HepG2 (cell line): ENCODE measurements at regions not wholly inside any gene's neighbourhood (a gene's known extent, or its start where the extent isn't known, plus 50 kb on each side); places are given as distances from the start of the nearest gene placed in this dataset.

ENCODE experiments used
- ATAC-seq: fragments of 200-7000 bp; cut with Tn5 transposase; 3 replicates; pipeline ENCODE4 v1.9.1; 2020; ENCODE audit warnings: mild to moderate bottlenecking, moderate library complexity
- BruUV-seq: library from RNA; stranded (reverse); fragments of 400-500 nt; replicated peaks from 2 replicates; lab custom pipeline; 2021; lab: Mats Ljungman, UMichigan
- CTCF ChIA-PET: fragments of 300-600 bp; formaldehyde crosslinking; extraction: SDS; loops from one replicate; lab custom pipeline; 2021; ENCODE audit warnings: low total read pairs, inconsistent platforms, low intra/inter-chr PET ratio; lab: Yijun Ruan, JAX
- POLR2A ChIA-PET: fragments of 350-600 bp; sonication (Branson Sonifier 250); formaldehyde crosslinking; loops from one replicate; lab custom pipeline; 2020; ENCODE audit warnings: antibody characterized with exemption, inconsistent platforms; lab: Yijun Ruan, JAX
- DNase-seq: peaks from one replicate; pipeline ENCODE4 v3.0.0-alpha.2; 2015; ENCODE audit warnings: low spot score
- FAIRE-seq: peaks from 3 replicates; lab custom pipeline; 2011; peaks lifted over from hg19 to GRCh38; lab: Jason Lieb, UNC
- H2AFZ ChIP-seq: one replicate; pipeline ENCODE4 v1.6.1; 2011; ENCODE audit warnings: low read length, inconsistent platforms
- H3K27ac ChIP-seq: fragments of 300-600 bp; 3 replicates; pipeline ENCODE4 v1.8.0; 2011; ENCODE audit warnings: mixed run types, mild to moderate bottlenecking, mixed read lengths, low read length, inconsistent platforms; ENCODE audit not compliant: insufficient read depth; ENCODE audit errors: extremely low read length
- H3K27me3 ChIP-seq, 2 experiments: fragments of 200-600 bp in 1 of 2; 2 replicates in 1 of 2; 3 replicates in 1 of 2; pipeline versions ENCODE4 v1.6.0 to v1.8.0; 2011; ENCODE audit warnings: low read length in 2 of 2, mild to moderate bottlenecking in 2 of 2, moderate library complexity in 2 of 2, inconsistent platforms in 1 of 2; ENCODE audit not compliant: insufficient read depth in 2 of 2, control insufficient read depth in 1 of 2
- H3K36me3 ChIP-seq, 2 experiments: fragments of 200-600 bp in 1 of 2; replicated peaks in 1 of 2; 2 replicates in 1 of 2; 3 replicates in 1 of 2; pipeline versions ENCODE4 v1.5.1 to v1.8.0; 2011; ENCODE audit warnings: low read length in 2 of 2, inconsistent platforms in 1 of 2; ENCODE audit not compliant: insufficient read depth in 2 of 2, control insufficient read depth in 1 of 2
- H3K4me1 ChIP-seq: 2 replicates; pipeline ENCODE4 v1.5.1; 2012; ENCODE audit warnings: low read length, inconsistent platforms; ENCODE audit not compliant: insufficient read depth
- H3K4me2 ChIP-seq: 2 replicates; pipeline ENCODE4 v1.6.0; 2011; ENCODE audit warnings: low read depth, low read length, inconsistent platforms
- H3K4me3 ChIP-seq, 3 experiments: fragments of 200-600 bp in 1 of 3; sonication (generic), shearing (Covaris generic) in 1 of 3; replicated peaks in 1 of 3; 2 replicates each; pipeline ENCODE4 v1.5.1; 2011 to 2016; ENCODE audit warnings: low read length in 3 of 3, inconsistent platforms in 2 of 3, low read depth in 2 of 3, mild to moderate bottlenecking in 2 of 3, control low read depth in 1 of 3, mixed read lengths in 1 of 3; ENCODE audit not compliant: insufficient read depth in 1 of 3
- H3K79me2 ChIP-seq: one replicate; pipeline ENCODE4 v1.6.1; 2011; ENCODE audit warnings: low read length, inconsistent platforms; ENCODE audit not compliant: insufficient read depth
- H3K9ac ChIP-seq: 2 replicates; pipeline ENCODE4 v1.6.0; 2011; ENCODE audit warnings: mild to moderate bottlenecking, low read depth, low read length, inconsistent platforms; ENCODE audit not compliant: insufficient read depth
- H3K9me3 ChIP-seq: 2 replicates; pipeline ENCODE4 v1.5.1; 2012; ENCODE audit warnings: mild to moderate bottlenecking, low read length
- H4K20me1 ChIP-seq: 2 replicates; pipeline ENCODE4 v1.6.0; 2011; ENCODE audit warnings: inconsistent platforms, mild to moderate bottlenecking, low read length, moderate library complexity; ENCODE audit not compliant: insufficient read depth
- BCL6 ChIP-seq: IDR thresholded peaks from 2 replicates; pipeline ENCODE4 v1.6.1; 2016; ENCODE audit warnings: missing genetic modification reagents, missing compliant biosample characterization
- CEBPZ ChIP-seq: IDR thresholded peaks from 2 replicates; pipeline ENCODE4 v1.6.1; 2012; ENCODE audit warnings: low read length, improper control_type of control experiment
- EEA1 ChIP-seq: sonication (generic); formaldehyde crosslinking; IDR thresholded peaks from 2 replicates; pipeline ENCODE4 v1.5.1; 2020; ENCODE audit warnings: mild to moderate bottlenecking, missing genetic modification reagents, borderline replicate concordance
- KLF6 ChIP-seq: IDR thresholded peaks from 2 replicates; pipeline ENCODE4 v1.8.0; 2016; ENCODE audit warnings: missing biosample characterization, missing genetic modification reagents
- NR2C2 ChIP-seq: sonication (generic); formaldehyde crosslinking; IDR thresholded peaks from 2 replicates; pipeline ENCODE4 v1.4.0; 2020; ENCODE audit warnings: missing genetic modification reagents, mild to moderate bottlenecking, moderate library complexity, borderline replicate concordance
- ZFP1 ChIP-seq: IDR thresholded peaks from 2 replicates; pipeline ENCODE4 v1.6.1; 2016
- ZFYVE20 ChIP-seq: sonication (generic); formaldehyde crosslinking; IDR thresholded peaks from 2 replicates; pipeline ENCODE4 v1.8.0; 2023; ENCODE audit warnings: low read depth, mild to moderate bottlenecking, moderate library complexity, missing genetic modification reagents, borderline replicate concordance
- ZNF207 ChIP-seq: fragments of 450-650 bp; IDR thresholded peaks from 2 replicates; pipeline ENCODE4 v1.6.1; 2016; ENCODE audit warnings: antibody characterized with exemption, borderline replicate concordance
- ZNF280B ChIP-seq: sonication (generic); formaldehyde crosslinking; IDR thresholded peaks from 2 replicates; pipeline ENCODE4 v1.5.0; 2020; ENCODE audit warnings: missing genetic modification reagents, mild to moderate bottlenecking, borderline replicate concordance
- ZNF468 ChIP-seq: sonication (generic); formaldehyde crosslinking; IDR thresholded peaks from 2 replicates; pipeline ENCODE4 v1.8.0; 2022; ENCODE audit warnings: mild to moderate bottlenecking, moderate library complexity, missing genetic modification reagents
- ZNF639 ChIP-seq: conservative IDR thresholded peaks from 2 replicates; pipeline ENCODE4 v1.6.1; 2018; ENCODE audit warnings: missing genetic modification reagents
- ZNF749 ChIP-seq: sonication (generic); formaldehyde crosslinking; IDR thresholded peaks from 2 replicates; pipeline ENCODE4 v1.8.0; 2022; ENCODE audit warnings: mild to moderate bottlenecking, missing genetic modification reagents, moderate library complexity, borderline replicate concordance
- ZNF850 ChIP-seq: sonication (generic); formaldehyde crosslinking; conservative IDR thresholded peaks from 2 replicates; pipeline ENCODE4 v1.9.0; 2021; ENCODE audit warnings: mild to moderate bottlenecking, missing genetic modification reagents
- WGBS: methylation state at CpG from one replicate; pipeline ENCODE4 v1.1.6; 2017; ENCODE audit warnings: low lambda C conversion rate; 5-methylcytosine and 5-hydroxymethylcytosine counted together
- in situ Hi-C: cut with HindIII; loops from 2 replicates; pipeline ENCODE4 v1.10.0; 2017; ENCODE audit warnings: low pct_unique_long_range_greater_than_20kb; ENCODE audit not compliant: extremely low pct_ligation_motif_present
- intact Hi-C: fragments of 100-400 bp; cut with micrococcal nuclease; formaldehyde crosslinking; loops from one replicate; pipeline ENCODE4 v1.10.0; 2022; ENCODE audit not compliant: unreplicated experiment
- TF ChIP-seq, protein P1 (sequence below): sonication (generic); formaldehyde crosslinking; IDR thresholded peaks from 2 replicates; pipeline ENCODE4 v1.4.0; 2020; ENCODE audit warnings: missing genetic modification reagents
- TF ChIP-seq, protein P2 (sequence below): sonication (generic); formaldehyde crosslinking; IDR thresholded peaks from 2 replicates; pipeline ENCODE4 v1.4.0; 2020; ENCODE audit warnings: missing genetic modification reagents, mild to moderate bottlenecking, borderline replicate concordance

GRCh38 chr3:159796226-159796625, 192.4 kb upstream of the IL12A start:
- H2AFZ ChIP-seq, result no peak overlapping the region
- H3K27me3 ChIP-seq, result no peaks in the 10 kb centered on the region
- ATAC-seq (no peak), DNase-seq (no peak), FAIRE-seq (no peak)
- no peak overlapping the region for H3K4me2 ChIP-seq
- in situ Hi-C loops (no loop called here), intact Hi-C loops (no loop called here)
- no peak overlapping the region for H3K9ac ChIP-seq
- H3K79me2 ChIP-seq, result no peaks in the 10 kb centered on the region
- no TSS peak for BruUV-seq
- WGBS, result 50% methylated on average over 5 of the region's 5 CpGs
- H3K27ac ChIP-seq, result no peak overlapping the region
- peaks cover 31% of the 10 kb centered on the region for H3K4me1 ChIP-seq
- H3K9me3 ChIP-seq, result no peaks in the 10 kb centered on the region
- H4K20me1 ChIP-seq, result no peaks in the 10 kb centered on the region
- H3K4me3 ChIP-seq, result no peak overlapping the region
- ChIA-PET CTCF (no interaction called here), POLR2A (no interaction called here)
- H3K36me3 ChIP-seq, result no peaks in the 10 kb centered on the region
- TF ChIP-seq EEA1 (CRISPR knock-in tag), result no peak
- no peak for TF ChIP-seq NR2C2
- TF ChIP-seq, protein P1, sequence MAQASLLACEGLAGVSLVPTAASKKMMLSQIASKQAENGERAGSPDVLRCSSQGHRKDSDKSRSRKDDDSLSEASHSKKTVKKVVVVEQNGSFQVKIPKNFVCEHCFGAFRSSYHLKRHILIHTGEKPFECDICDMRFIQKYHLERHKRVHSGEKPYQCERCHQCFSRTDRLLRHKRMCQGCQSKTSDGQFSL (CRISPR knock-in tag), result no peak
- TF ChIP-seq, protein P2, sequence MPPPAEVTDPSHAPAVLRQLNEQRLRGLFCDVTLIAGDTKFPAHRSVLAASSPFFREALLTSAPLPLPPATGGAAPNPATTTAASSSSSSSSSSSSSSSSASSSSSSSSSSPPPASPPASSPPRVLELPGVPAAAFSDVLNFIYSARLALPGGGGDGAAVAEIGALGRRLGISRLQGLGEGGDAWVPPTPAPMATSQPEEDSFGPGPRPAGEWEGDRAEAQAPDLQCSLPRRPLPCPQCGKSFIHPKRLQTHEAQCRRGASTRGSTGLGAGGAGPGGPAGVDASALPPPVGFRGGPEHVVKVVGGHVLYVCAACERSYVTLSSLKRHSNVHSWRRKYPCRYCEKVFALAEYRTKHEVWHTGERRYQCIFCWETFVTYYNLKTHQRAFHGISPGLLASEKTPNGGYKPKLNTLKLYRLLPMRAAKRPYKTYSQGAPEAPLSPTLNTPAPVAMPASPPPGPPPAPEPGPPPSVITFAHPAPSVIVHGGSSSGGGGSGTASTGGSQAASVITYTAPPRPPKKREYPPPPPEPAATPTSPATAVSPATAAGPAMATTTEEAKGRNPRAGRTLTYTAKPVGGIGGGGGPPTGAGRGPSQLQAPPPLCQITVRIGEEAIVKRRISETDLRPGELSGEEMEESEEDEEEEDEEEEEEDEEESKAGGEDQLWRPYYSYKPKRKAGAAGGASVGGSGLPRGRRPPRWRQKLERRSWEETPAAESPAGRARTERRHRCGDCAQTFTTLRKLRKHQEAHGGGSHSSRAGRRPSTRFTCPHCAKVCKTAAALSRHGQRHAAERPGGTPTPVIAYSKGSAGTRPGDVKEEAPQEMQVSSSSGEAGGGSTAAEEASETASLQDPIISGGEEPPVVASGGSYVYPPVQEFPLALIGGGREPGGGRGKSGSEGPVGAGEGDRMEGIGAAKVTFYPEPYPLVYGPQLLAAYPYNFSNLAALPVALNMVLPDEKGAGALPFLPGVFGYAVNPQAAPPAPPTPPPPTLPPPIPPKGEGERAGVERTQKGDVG (CRISPR knock-in tag), result no peak
- TF ChIP-seq ZNF280B (CRISPR knock-in tag), result no peak
- no peak for TF ChIP-seq ZNF850
- TF ChIP-seq ZNF639 (CRISPR knock-in tag), result no peak
- TF ChIP-seq KLF6 (CRISPR knock-in tag), result no peak
- no peak for TF ChIP-seq CEBPZ
- no peak for TF ChIP-seq ZNF749
- TF ChIP-seq ZFP1 (CRISPR knock-in tag), result no peak
- TF ChIP-seq ZFYVE20 (CRISPR knock-in tag), result no peak
- TF ChIP-seq ZNF468 (CRISPR knock-in tag), result no peak
- TF ChIP-seq ZNF207, result no peak
- TF ChIP-seq BCL6 (CRISPR knock-in tag), result no peak
